WTC11 (cell line): ENCODE measurements at regions not wholly inside any gene's neighbourhood (a gene's known extent, or its start where the extent isn't known, plus 50 kb on each side); places are given as distances from the start of the nearest gene placed in this dataset.
A peak's percentile ranks its signal among the peaks of the same experiment; 100 is the strongest.

ENCODE experiments used
- ATAC-seq: fragments of 200-7000 bp; cut with Tn5 transposase; 2 replicates; pipeline ENCODE4 v1.10.0; 2021; ENCODE audit warnings: mild to moderate bottlenecking, moderate library complexity
- CTCF ChIA-PET: fragments of 300-600 bp; sonication (Branson Sonifier 250); formaldehyde crosslinking; loops from one replicate; lab custom pipeline; 2021; ENCODE audit warnings: antibody characterized with exemption; lab: Charles Lee
- POLR2A ChIA-PET: fragments of 350-600 bp; sonication (Branson Sonifier 250); formaldehyde crosslinking; loops from one replicate; lab custom pipeline; 2021; ENCODE audit warnings: antibody characterized with exemption; lab: Charles Lee
- DNase-seq: peaks from one replicate; pipeline ENCODE4 v3.0.0; 2021; ENCODE audit warnings: low spot score
- H3K27ac Mint-ChIP-seq: 2 replicates; pipeline ENCODE4 v1.8.0; 2021; ENCODE audit warnings: mixed read lengths
- H3K27me3 Mint-ChIP-seq: 2 replicates; pipeline ENCODE4 v1.8.0; 2021; ENCODE audit warnings: low read depth, mild to moderate bottlenecking, moderate library complexity, mixed read lengths
- H3K36me3 Mint-ChIP-seq: 2 replicates; pipeline ENCODE4 v1.8.0; 2021; ENCODE audit warnings: mixed read lengths
- H3K4me1 Mint-ChIP-seq: 2 replicates; pipeline ENCODE4 v1.8.0; 2022; ENCODE audit warnings: mixed read lengths
- H3K4me3 Mint-ChIP-seq: 2 replicates; pipeline ENCODE4 v1.8.0; 2021; ENCODE audit warnings: mild to moderate bottlenecking, moderate library complexity, mixed read lengths
- H3K9me3 Mint-ChIP-seq: 2 replicates; pipeline ENCODE4 v1.8.0; 2021; ENCODE audit warnings: mixed read lengths
- ATF2 ChIP-seq: sonication (generic); formaldehyde crosslinking; IDR thresholded peaks from 2 replicates; pipeline ENCODE4 v1.8.1; 2022; ENCODE audit warnings: low read depth, missing genetic modification reagents, borderline replicate concordance
- ATF3 ChIP-seq: sonication (generic); formaldehyde crosslinking; conservative IDR thresholded peaks from 2 replicates; pipeline ENCODE4 v1.8.1; 2022; ENCODE audit warnings: mild to moderate bottlenecking, missing genetic modification reagents
- E2F5 ChIP-seq: sonication (generic); formaldehyde crosslinking; IDR thresholded peaks from 2 replicates; pipeline ENCODE4 v1.8.1; 2022; ENCODE audit warnings: mild to moderate bottlenecking, moderate library complexity, missing genetic modification reagents
- ERG ChIP-seq: fragments of 250-450 bp; sonication (Bioruptor Pico); IDR thresholded peaks from 2 replicates; pipeline ENCODE4 v1.8.0; 2021; ENCODE audit warnings: mild to moderate bottlenecking
- ETV6 ChIP-seq: sonication (generic); formaldehyde crosslinking; IDR thresholded peaks from 2 replicates; pipeline ENCODE4 v1.8.1; 2022; ENCODE audit warnings: mild to moderate bottlenecking, missing genetic modification reagents
- FOXK1 ChIP-seq: sonication (generic); formaldehyde crosslinking; IDR thresholded peaks from 2 replicates; pipeline ENCODE4 v1.8.0; 2022; ENCODE audit warnings: mild to moderate bottlenecking, moderate library complexity, missing genetic modification reagents
- GTF2I ChIP-seq: fragments of 250-450 bp; sonication (Bioruptor Pico); conservative IDR thresholded peaks from 2 replicates; pipeline ENCODE4 v1.4.0; 2021; ENCODE audit warnings: mild to moderate bottlenecking
- IRF2 ChIP-seq: sonication (generic); formaldehyde crosslinking; IDR thresholded peaks from 2 replicates; pipeline ENCODE4 v1.8.0; 2022; ENCODE audit warnings: low read depth, missing genetic modification reagents, borderline replicate concordance
- JUN ChIP-seq: sonication (generic); formaldehyde crosslinking; IDR thresholded peaks from 2 replicates; pipeline ENCODE4 v1.8.0; 2023; ENCODE audit warnings: mild to moderate bottlenecking, missing genetic modification reagents
- MYBL2 ChIP-seq: sonication (generic); formaldehyde crosslinking; IDR thresholded peaks from 2 replicates; pipeline ENCODE4 v1.8.1; 2023; ENCODE audit warnings: mild to moderate bottlenecking, moderate library complexity, missing genetic modification reagents
- TCF7 ChIP-seq: sonication (generic); formaldehyde crosslinking; IDR thresholded peaks from 2 replicates; pipeline ENCODE4 v1.8.0; 2022; ENCODE audit warnings: mild to moderate bottlenecking, low read depth, missing genetic modification reagents, moderate library complexity
- TEAD1 ChIP-seq: sonication (generic); formaldehyde crosslinking; IDR thresholded peaks from 2 replicates; pipeline ENCODE4 v1.8.0; 2022; ENCODE audit warnings: mild to moderate bottlenecking, missing genetic modification reagents
- TP53 ChIP-seq: sonication (generic); formaldehyde crosslinking; IDR thresholded peaks from 2 replicates; pipeline ENCODE4 v1.8.1; 2023; ENCODE audit warnings: mild to moderate bottlenecking, missing genetic modification reagents
- USF1 ChIP-seq: sonication (generic); formaldehyde crosslinking; IDR thresholded peaks from 2 replicates; pipeline ENCODE4 v1.8.0; 2022; ENCODE audit warnings: mild to moderate bottlenecking, missing genetic modification reagents
- ZBTB43 ChIP-seq: sonication (generic); formaldehyde crosslinking; IDR thresholded peaks from 2 replicates; pipeline ENCODE4 v1.8.1; 2023; ENCODE audit warnings: mild to moderate bottlenecking, missing genetic modification reagents
- ZMAT4 ChIP-seq: fragments of 250-450 bp; sonication (Bioruptor Pico); IDR thresholded peaks from 2 replicates; pipeline ENCODE4 v1.9.0; 2021; ENCODE audit warnings: mild to moderate bottlenecking
- ZNF219 ChIP-seq: sonication (generic); formaldehyde crosslinking; IDR thresholded peaks from 2 replicates; pipeline ENCODE4 v1.8.0; 2023; ENCODE audit warnings: missing genetic modification reagents, mild to moderate bottlenecking, borderline replicate concordance
- ZNF281 ChIP-seq: sonication (generic); formaldehyde crosslinking; IDR thresholded peaks from 2 replicates; pipeline ENCODE4 v1.8.0; 2023; ENCODE audit warnings: mild to moderate bottlenecking, missing genetic modification reagents
- ZNF512 ChIP-seq: sonication (generic); formaldehyde crosslinking; IDR thresholded peaks from 2 replicates; pipeline ENCODE4 v1.8.1; 2022; ENCODE audit warnings: missing genetic modification reagents, borderline replicate concordance
- ZNF532 ChIP-seq: fragments of 250-450 bp; sonication (Bioruptor Pico); IDR thresholded peaks from 2 replicates; pipeline ENCODE4 v1.9.0; 2021; ENCODE audit warnings: mild to moderate bottlenecking, borderline replicate concordance

GRCh38 chr2:154614906-154615305 lies 83.6 kb upstream of the KCNJ3 start (continued):
- TF ChIP-seq E2F5 = no peak
- TF ChIP-seq ATF2 (CRISPR knock-in tag) = no peak
- no peak for TF ChIP-seq TCF7 (CRISPR knock-in tag)
- TF ChIP-seq ETV6 (CRISPR knock-in tag) = no peak
- TF ChIP-seq ATF3 (CRISPR knock-in tag) = no peak
- no peak for TF ChIP-seq ZNF532
- TF ChIP-seq, all 79 proteins: peak for 0

GRCh38 chr2:154616659-154617058 lies 81.8 kb upstream of the KCNJ3 start:
- CTCF ChIA-PET = no interaction called here
- Mint-ChIP-seq H3K27ac (no peak overlapping the region), H3K36me3 (no peaks in the 10 kb centered on the region), H3K4me1 (peaks cover 18% of the 10 kb centered on the region), H3K27me3 (no peaks in the 10 kb centered on the region), H3K4me3 (no peak overlapping the region), H3K9me3 (peaks cover 6% of the 10 kb centered on the region)
- 0 out of 2 replicates have a peak, but pooled peaks have one; percentile 32 for ATAC-seq
- POLR2A ChIA-PET = no interaction called here
- peak; percentile 25 for DNase-seq
- TF ChIP-seq ZMAT4 (CRISPR knock-in tag) (no peak), TP53 (CRISPR knock-in tag) (no peak), ZNF512 (no peak), ERG (no peak), TEAD1 (CRISPR knock-in tag) (no peak), ZBTB43 (CRISPR knock-in tag) (no peak), GTF2I (CRISPR knock-in tag) (no peak), IRF2 (CRISPR knock-in tag) (no peak), ZNF219 (CRISPR knock-in tag) (no peak), JUN (CRISPR knock-in tag) (no peak), MYBL2 (CRISPR knock-in tag) (no peak), ZNF281 (no peak), FOXK1 (CRISPR knock-in tag) (no peak), USF1 (CRISPR knock-in tag) (no peak)
